GM19467 (cell line): ENCODE measurements at regions not wholly inside any gene's neighbourhood (a gene's known extent, or its start where the extent isn't known, plus 50 kb on each side); places are given as distances from the start of the nearest gene placed in this dataset.

ENCODE experiments used
- ATAC-seq: cut with Tn5 transposase; IDR thresholded peaks from one replicate; pipeline ENCODE4 v1.9.1; 2021; ENCODE audit warnings: mild to moderate bottlenecking, moderate library complexity; ENCODE audit not compliant: unreplicated experiment

- no peak for ATAC-seq
Measured at GRCh38 chr3:87175732-87176131, 51.4 kb upstream of the CHMP2B start.

GRCh38 chr3:87173776-87174175 is 53.3 kb upstream of the CHMP2B start:
- ATAC-seq = no peak

DNA sequence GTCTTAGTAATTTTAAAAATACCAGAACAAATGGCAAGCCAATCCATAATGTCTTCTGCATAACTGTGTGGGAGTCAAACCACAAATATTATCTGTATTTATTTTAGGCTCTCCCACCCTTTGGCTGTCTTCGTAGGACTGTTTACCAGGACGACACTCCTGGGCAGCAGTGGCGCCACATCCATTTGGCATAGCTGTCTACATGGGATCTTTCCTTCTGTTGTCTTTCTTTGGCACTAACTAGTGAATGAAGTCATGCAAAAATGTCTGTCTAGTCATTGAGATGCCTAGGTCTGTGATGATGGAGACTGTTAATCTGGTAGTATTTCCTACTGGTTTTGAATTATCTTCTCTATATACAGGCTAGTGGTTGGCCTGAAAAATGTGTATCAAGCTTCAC is 54.0 kb upstream of the CHMP2B start:
- no peak for ATAC-seq

DNA sequence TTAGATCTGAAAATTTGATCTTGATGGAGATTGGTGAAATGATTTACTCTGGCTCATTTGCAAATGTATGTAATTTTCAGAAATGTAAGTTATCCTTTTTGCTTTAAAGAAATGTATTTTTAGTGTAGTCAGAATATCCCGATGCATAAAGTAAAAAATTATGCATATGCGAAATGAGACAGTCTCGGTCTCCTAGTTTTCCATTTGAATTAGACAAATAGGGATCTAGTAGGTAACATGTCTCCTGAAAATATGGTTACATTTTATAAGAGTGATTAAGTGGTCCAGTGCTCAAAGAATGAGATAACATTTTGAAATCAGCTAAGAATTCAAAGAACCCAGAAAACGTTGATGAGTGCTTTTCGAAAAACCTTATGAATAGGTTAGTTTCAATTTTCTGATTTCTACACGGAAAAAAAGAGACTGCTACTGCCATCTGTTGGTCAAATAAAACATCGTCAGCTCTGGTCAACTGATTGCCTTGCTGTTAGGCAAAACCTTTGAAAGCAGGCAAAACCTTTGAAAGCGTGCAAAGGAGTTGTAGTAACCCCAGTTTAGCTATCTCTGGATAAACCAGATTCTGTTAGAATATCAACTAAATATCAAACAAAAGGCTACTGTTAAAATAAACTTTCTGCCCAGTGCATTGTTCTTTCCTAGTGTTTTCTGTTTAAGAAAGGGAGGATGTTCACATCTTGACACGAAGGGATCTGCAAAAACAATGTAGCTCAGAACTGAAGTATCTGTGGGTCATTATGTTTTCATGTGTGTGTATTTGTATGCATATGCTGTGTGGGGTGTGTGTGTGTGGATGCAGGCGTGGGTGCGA is 59.3 kb upstream of the CHMP2B start:
- ATAC-seq = peak; percentile 91

DNA sequence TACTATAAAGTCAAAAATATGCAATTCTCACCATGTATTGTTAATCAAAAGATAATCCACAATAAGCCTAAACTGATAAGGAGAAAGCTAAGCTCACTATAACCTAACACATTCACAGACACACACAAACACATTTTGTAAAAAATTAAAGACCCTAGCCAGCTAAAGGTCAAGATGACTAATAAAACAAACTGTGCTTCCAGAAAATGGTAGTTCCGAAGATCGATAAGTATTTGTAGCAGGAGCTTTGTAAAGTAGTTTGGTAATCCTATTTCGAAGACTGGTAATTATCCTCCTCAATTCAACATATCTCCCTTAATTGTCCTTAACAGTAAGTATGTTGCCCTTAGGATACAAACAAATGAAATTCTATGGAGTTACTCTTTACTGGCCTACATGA is 62.9 kb upstream of the CHMP2B start:
- no peak for ATAC-seq

GRCh38 chr3:87161851-87162250 is 65.3 kb upstream of the CHMP2B start:
- ATAC-seq = no peak

- no peak for ATAC-seq
Measured at GRCh38 chr3:87161417-87161816, 65.7 kb upstream of the CHMP2B start.

- ATAC-seq = no peak
Measured at GRCh38 chr3:87161013-87161412, 66.1 kb upstream of the CHMP2B start.

GRCh38 chr3:87158823-87159222 is 68.3 kb upstream of the CHMP2B start:
- no peak for ATAC-seq

DNA sequence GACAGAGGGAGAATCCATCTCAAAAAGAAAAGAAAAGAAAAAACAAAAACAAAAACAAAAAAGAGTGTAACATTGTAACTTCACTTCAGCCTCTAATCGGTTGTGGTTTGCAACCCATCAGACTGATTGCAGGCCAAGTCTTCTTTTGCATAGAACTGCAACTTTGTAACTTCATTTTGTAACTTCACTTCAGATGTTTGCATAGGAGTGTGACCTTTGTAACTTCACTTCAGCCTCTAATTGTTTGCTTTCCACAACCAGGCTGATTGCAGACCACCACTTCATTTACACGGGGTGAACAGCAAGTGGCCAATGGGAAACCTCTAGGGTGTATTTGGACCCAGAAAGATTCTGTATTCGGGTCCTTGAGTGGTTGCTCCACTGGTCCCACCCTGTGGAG is 79.1 kb upstream of the CHMP2B start:
- ATAC-seq = no peak

DNA sequence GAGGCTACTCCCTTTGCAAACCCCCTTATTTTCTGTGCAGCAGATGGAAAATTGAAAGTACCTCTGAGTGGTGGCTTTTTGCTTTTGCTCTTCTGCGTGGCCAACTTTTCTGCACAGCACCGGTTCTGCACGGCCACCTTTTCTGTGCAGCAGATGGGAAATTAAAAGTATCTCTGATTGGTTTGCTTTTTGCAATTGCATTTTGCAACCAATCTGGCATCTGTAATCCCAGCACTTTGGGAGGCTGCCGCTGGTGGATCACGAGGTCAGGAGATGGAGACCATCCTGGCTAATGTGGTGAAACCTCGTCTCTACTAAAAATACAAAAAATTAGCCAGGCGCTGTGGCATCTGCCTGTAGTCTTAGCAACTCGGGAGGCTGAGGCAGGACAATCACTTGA is 79.5 kb upstream of the CHMP2B start:
- no peak for ATAC-seq

- ATAC-seq = no peak
Measured at GRCh38 chr3:87145553-87145952, 81.6 kb upstream of the CHMP2B start.

- no peak for ATAC-seq
Measured at GRCh38 chr3:87136066-87136596, 91.0 kb upstream of the CHMP2B start.

GRCh38 chr3:87135412-87135811 is 91.7 kb upstream of the CHMP2B start:
- ATAC-seq = no peak

DNA sequence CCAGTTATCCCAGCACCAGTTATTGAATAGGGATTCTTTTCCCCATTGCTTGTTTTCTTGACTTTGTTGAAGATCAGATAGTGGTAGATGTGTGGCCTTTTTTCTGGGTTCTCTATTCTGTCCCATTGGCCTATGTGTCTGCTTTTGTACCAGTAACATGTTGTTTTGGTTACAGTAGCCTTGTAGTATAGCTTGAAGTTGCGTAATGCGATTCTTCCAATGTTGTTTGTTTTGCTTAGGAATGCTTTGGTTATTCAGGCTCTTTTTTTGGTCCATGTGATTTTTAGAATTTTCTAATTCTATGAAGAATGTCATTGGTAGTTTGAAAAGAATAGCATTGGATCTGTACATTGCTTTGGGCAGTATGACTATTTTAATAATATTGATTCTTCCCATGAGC is 94.3 kb upstream of the CHMP2B start:
- ATAC-seq = no peak

- no peak for ATAC-seq
Measured at GRCh38 chr3:87128006-87128405, 99.1 kb upstream of the CHMP2B start.

DNA sequence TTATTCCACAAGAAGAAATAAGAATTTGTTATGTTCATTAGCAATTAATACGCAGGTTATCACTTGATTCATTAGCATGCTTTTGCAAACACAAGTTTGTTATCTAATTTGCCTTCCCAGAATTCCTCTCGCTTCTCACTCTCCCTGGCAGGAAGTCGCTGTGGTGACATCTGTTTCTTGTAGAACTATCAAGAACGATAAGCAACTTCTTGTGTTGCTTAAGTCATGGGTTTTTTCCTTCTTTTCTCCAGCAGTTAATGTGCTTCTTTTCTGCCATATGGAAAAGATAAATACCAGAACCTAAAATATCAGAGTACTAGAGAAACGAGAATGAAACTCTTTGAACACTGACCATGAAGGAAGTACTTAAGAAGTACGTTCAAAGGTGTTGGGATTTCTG is 99.8 kb upstream of the CHMP2B start:
- ATAC-seq = no peak

DNA sequence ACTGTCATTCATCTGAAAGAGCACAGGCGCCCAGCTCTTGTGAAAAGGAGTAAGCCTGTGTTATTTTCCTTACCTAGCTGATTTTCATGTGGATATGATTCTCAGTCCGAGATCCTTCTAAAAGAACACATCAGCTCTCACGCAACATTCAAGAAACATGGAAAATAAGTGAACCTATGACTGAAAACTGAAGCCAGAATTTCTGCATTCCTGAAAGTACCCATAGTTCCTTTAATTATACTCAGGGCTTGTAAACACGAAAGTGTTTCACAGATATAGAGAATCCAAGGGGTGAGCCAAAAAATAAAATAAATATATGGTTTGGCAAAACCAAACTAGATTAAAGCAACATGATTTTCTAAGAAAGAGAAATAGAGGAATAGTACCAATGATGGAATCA is 100.8 kb upstream of the CHMP2B start:
- ATAC-seq = no peak

DNA sequence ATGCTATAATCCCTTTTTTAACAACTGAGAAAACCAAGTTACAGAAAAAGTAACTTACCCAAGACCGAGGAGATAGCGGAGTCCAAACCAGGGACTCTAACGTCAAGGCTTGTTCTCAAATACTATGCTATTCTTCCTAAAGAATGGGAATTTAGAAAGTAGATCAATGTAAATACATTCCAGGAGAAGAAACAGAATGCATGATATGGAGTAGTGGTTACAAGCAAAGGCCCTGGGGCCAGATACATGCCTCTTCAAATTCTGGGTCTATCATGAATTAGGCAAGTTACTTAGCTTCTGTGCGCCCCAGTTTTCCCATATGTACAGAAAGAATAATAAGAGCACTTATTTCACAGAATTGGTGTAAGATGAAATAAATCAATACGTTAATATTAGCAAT is 102.0 kb upstream of the CHMP2B start:
- no peak for ATAC-seq

- ATAC-seq = no peak
Measured at GRCh38 chr3:87122766-87123165, 104.3 kb upstream of the CHMP2B start.

GRCh38 chr3:87121856-87122255 is 105.3 kb upstream of the CHMP2B start:
- ATAC-seq = no peak

DNA sequence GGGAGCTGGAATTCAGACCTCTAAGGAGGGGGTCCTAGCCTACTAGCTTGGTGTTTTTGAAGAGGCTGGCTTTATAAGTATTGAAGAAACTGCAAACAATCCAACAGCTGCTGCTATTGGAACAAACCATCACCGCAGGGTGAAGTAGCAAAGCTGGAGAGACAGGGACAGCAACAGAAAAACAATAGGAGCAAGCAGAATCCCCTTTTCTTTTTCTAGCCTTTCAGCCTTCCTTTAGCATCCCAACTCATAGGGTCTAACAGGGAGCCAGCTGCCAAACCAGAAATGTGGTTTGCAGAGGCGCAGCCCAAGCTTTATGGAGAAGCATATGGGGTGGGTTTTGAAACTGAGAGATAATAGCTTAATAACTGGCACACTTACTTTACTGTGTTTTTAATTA is 106.2 kb upstream of the CHMP2B start:
- ATAC-seq = no peak

- ATAC-seq = no peak
Measured at GRCh38 chr3:87120236-87120635, 106.9 kb upstream of the CHMP2B start.
